CD8-positive, alpha-beta memory T cell (primary cell): ENCODE measurements at regions not wholly inside any gene's neighbourhood (a gene's known extent, or its start where the extent isn't known, plus 50 kb on each side); places are given as distances from the start of the nearest gene placed in this dataset.

ENCODE experiments used
- CTCF ChIA-PET: fragments of 350-600 bp; sonication (Branson Sonifier 250); formaldehyde crosslinking; loops from one replicate; lab custom pipeline; 2021; ENCODE audit warnings: antibody characterized with exemption; lab: Charles Lee
- POLR2A ChIA-PET: fragments of 350-600 bp; sonication (Branson Sonifier 250); formaldehyde crosslinking; loops from one replicate; lab custom pipeline; 2021; ENCODE audit warnings: antibody characterized with exemption; lab: Charles Lee
- DNase-seq, 5 donors: peaks; one replicate each; pipeline versions ENCODE4 v3.0.0 to v3.0.0-alpha.2; 2020 to 2022; ENCODE audit warnings: mixed read lengths in 1 of 5
- H3K27ac ChIP-seq: one replicate; pipeline ENCODE4 v1.7.0; 2013; ENCODE audit warnings: low read depth, mild to moderate bottlenecking, low read length, moderate library complexity
- H3K27me3 ChIP-seq: 2 replicates; pipeline ENCODE4 v1.7.0; 2013; ENCODE audit warnings: low read length, mild to moderate bottlenecking; ENCODE audit not compliant: insufficient read depth, poor library complexity, severe bottlenecking
- H3K36me3 ChIP-seq: 2 replicates; pipeline ENCODE4 v1.7.0; 2013; ENCODE audit warnings: mild to moderate bottlenecking, low read length, moderate library complexity; ENCODE audit not compliant: insufficient read depth
- H3K4me1 ChIP-seq: 2 replicates; pipeline ENCODE4 v1.7.0; 2013; ENCODE audit warnings: mild to moderate bottlenecking, low read length, moderate library complexity; ENCODE audit not compliant: insufficient read depth
- H3K4me3 ChIP-seq: 2 replicates; pipeline ENCODE4 v1.7.0; 2013; ENCODE audit warnings: mild to moderate bottlenecking, low read length
- H3K9me3 ChIP-seq: 2 replicates; pipeline ENCODE4 v1.7.0; 2013; ENCODE audit warnings: mild to moderate bottlenecking, low read length
- H3K27ac Mint-ChIP-seq, 8 donors: one replicate each; pipeline ENCODE4 v1.8.0; 2020 to 2021; ENCODE audit warnings: mixed read lengths in 8 of 8, mild to moderate bottlenecking in 6 of 8, inconsistent platforms in 3 of 8, moderate library complexity in 3 of 8
- H3K27me3 Mint-ChIP-seq, 2 donors: one replicate each; pipeline ENCODE4 v1.8.0; 2020 to 2021; ENCODE audit warnings: mixed read lengths in 2 of 2, mild to moderate bottlenecking in 1 of 2, moderate library complexity in 1 of 2
- H3K36me3 Mint-ChIP-seq, 3 donors: one replicate each; pipeline ENCODE4 v1.8.0; 2020 to 2021; ENCODE audit warnings: mixed read lengths in 3 of 3, inconsistent platforms in 1 of 3, mild to moderate bottlenecking in 1 of 3
- H3K4me1 Mint-ChIP-seq, 3 donors: one replicate each; pipeline ENCODE4 v1.8.0; 2020 to 2021; ENCODE audit warnings: mixed read lengths in 3 of 3, inconsistent platforms in 1 of 3, mild to moderate bottlenecking in 1 of 3
- H3K4me3 Mint-ChIP-seq, 7 donors: one replicate each; pipeline ENCODE4 v1.8.0; 2020 to 2021; ENCODE audit warnings: mixed read lengths in 7 of 7, mild to moderate bottlenecking in 6 of 7, moderate library complexity in 4 of 7, inconsistent platforms in 2 of 7
- H3K9me3 Mint-ChIP-seq, 5 donors: one replicate each; pipeline ENCODE4 v1.8.0; 2020 to 2022; ENCODE audit warnings: mixed read lengths in 5 of 5, mild to moderate bottlenecking in 3 of 5, moderate library complexity in 2 of 5, inconsistent platforms in 1 of 5

GRCh38 chr2:167607211-167607610 is 640.2 kb downstream of the STK39 start:
- Histone ChIP-seq H3K27ac (no peak overlapping the region), H3K36me3 (no peaks in the 10 kb centered on the region), H3K9me3 (no peaks in the 10 kb centered on the region), H3K4me3 (no peak overlapping the region), H3K4me1 (no peaks in the 10 kb centered on the region), H3K27me3 (no peaks in the 10 kb centered on the region)
- no peaks in the 10 kb centered on the region for H3K36me3 Mint-ChIP-seq
- H3K4me1 Mint-ChIP-seq: no peaks in the 10 kb centered on the region
- no peaks in the 10 kb centered on the region for H3K27me3 Mint-ChIP-seq
- H3K4me3 Mint-ChIP-seq: no peak overlapping the region
- ChIA-PET POLR2A (no interaction called here), CTCF (no interaction called here)
- no peak for DNase-seq
- H3K9me3 Mint-ChIP-seq: peaks cover 0 to 3% (median 0%) of the 10 kb centered on the region in 5 donors
- no peak overlapping the region for H3K27ac Mint-ChIP-seq

- no peak for DNase-seq
- Mint-ChIP-seq H3K4me1 (no peaks in the 10 kb centered on the region), H3K36me3 (no peaks in the 10 kb centered on the region), H3K9me3 (peaks cover 0 to 3% (median 0%) of the 10 kb centered on the region in 5 donors), H3K27ac (no peak overlapping the region), H3K27me3 (no peaks in the 10 kb centered on the region), H3K4me3 (no peak overlapping the region)
- no peaks in the 10 kb centered on the region for H3K36me3 ChIP-seq
- no peaks in the 10 kb centered on the region for H3K9me3 ChIP-seq
- ChIA-PET POLR2A (no interaction called here), CTCF (no interaction called here)
- H3K4me1 ChIP-seq: no peaks in the 10 kb centered on the region
- no peak overlapping the region for H3K4me3 ChIP-seq
- H3K27ac ChIP-seq: no peak overlapping the region
- H3K27me3 ChIP-seq: no peaks in the 10 kb centered on the region
These were observed 645.3 kb downstream of the STK39 start for GRCh38 chr2:167602122-167602521.

- Mint-ChIP-seq H3K9me3 (no peaks in the 10 kb centered on the region), H3K36me3 (no peaks in the 10 kb centered on the region), H3K4me1 (peaks cover 0 to 7% (median 0%) of the 10 kb centered on the region in 3 donors), H3K27me3 (no peaks in the 10 kb centered on the region), H3K27ac (no peak overlapping the region), H3K4me3 (no peak overlapping the region)
- no peak overlapping the region for H3K27ac ChIP-seq
- CTCF ChIA-PET: no interaction called here
- H3K9me3 ChIP-seq: no peaks in the 10 kb centered on the region
- no peaks in the 10 kb centered on the region for H3K4me1 ChIP-seq
- H3K36me3 ChIP-seq: no peaks in the 10 kb centered on the region
- no peaks in the 10 kb centered on the region for H3K27me3 ChIP-seq
- no peak overlapping the region for H3K4me3 ChIP-seq
- DNase-seq: no peak
- POLR2A ChIA-PET: no interaction called here
These were observed 648.2 kb downstream of the STK39 start for GRCh38 chr2:167599219-167599618.

- Mint-ChIP-seq H3K27me3 (no peaks in the 10 kb centered on the region), H3K9me3 (peaks cover 0 to 1% (median 0%) of the 10 kb centered on the region in 5 donors)
- POLR2A ChIA-PET: no interaction called here
These were observed 651.4 kb downstream of the STK39 start for GRCh38 chr2:167595839-167596471.

GRCh38 chr2:167595021-167595420 is 652.4 kb downstream of the STK39 start:
- no peak overlapping the region for H3K4me3 Mint-ChIP-seq
- no peaks in the 10 kb centered on the region for H3K27me3 Mint-ChIP-seq
- ChIA-PET POLR2A (no interaction called here), CTCF (no interaction called here)
- H3K4me1 Mint-ChIP-seq: peaks cover 0 to 7% (median 0%) of the 10 kb centered on the region in 3 donors
- no peak for DNase-seq
- Histone ChIP-seq H3K4me1 (no peaks in the 10 kb centered on the region), H3K36me3 (no peaks in the 10 kb centered on the region), H3K9me3 (no peaks in the 10 kb centered on the region), H3K4me3 (no peak overlapping the region), H3K27ac (no peak overlapping the region), H3K27me3 (no peaks in the 10 kb centered on the region)
- H3K9me3 Mint-ChIP-seq: peaks cover 0 to 2% (median 0%) of the 10 kb centered on the region in 5 donors
- H3K36me3 Mint-ChIP-seq: no peaks in the 10 kb centered on the region
- H3K27ac Mint-ChIP-seq: no peak overlapping the region

More at GRCh38 chr2:167595839-167596471, 651.4 kb downstream of the STK39 start:
- Mint-ChIP-seq H3K4me1 (peaks cover 0 to 7% (median 0%) of the 10 kb centered on the region in 3 donors), H3K27ac (no peak overlapping the region), H3K4me3 (peak overlapping the region in 3 of 7 donors; percentile 43 to 49 (median 45)), H3K36me3 (no peaks in the 10 kb centered on the region)
- DNase-seq: no peak
- Histone ChIP-seq H3K4me1 (no peaks in the 10 kb centered on the region), H3K9me3 (no peaks in the 10 kb centered on the region), H3K27ac (no peak overlapping the region), H3K4me3 (no peak overlapping the region), H3K27me3 (no peaks in the 10 kb centered on the region), H3K36me3 (no peaks in the 10 kb centered on the region)
- CTCF ChIA-PET: interaction anchor here (1.1 kb wide), 1 partner anchor 10 kb away, joined by 3 read pairs; no protein-coding TSS in a partner anchor

- ChIA-PET POLR2A (no interaction called here), CTCF (no interaction called here)
- DNase-seq: no peak
- Histone ChIP-seq H3K4me1 (no peaks in the 10 kb centered on the region), H3K9me3 (no peaks in the 10 kb centered on the region), H3K4me3 (no peak overlapping the region), H3K27ac (no peak overlapping the region), H3K27me3 (no peaks in the 10 kb centered on the region), H3K36me3 (no peaks in the 10 kb centered on the region)
- Mint-ChIP-seq H3K4me3 (no peak overlapping the region), H3K27ac (no peak overlapping the region), H3K36me3 (no peaks in the 10 kb centered on the region), H3K27me3 (no peaks in the 10 kb centered on the region), H3K9me3 (peaks cover 0 to 2% (median 0%) of the 10 kb centered on the region in 5 donors), H3K4me1 (peaks cover 0 to 7% (median 0%) of the 10 kb centered on the region in 3 donors)
These were observed 655.0 kb downstream of the STK39 start for GRCh38 chr2:167592441-167592840.

- POLR2A ChIA-PET: no interaction called here
- H3K4me1 Mint-ChIP-seq: no peaks in the 10 kb centered on the region
- H3K9me3 ChIP-seq: no peaks in the 10 kb centered on the region
- peaks cover 0 to 2% (median 0%) of the 10 kb centered on the region in 5 donors for H3K9me3 Mint-ChIP-seq
- no peak overlapping the region for H3K4me3 Mint-ChIP-seq
- H3K27me3 ChIP-seq: no peaks in the 10 kb centered on the region
- no peak overlapping the region for H3K4me3 ChIP-seq
- CTCF ChIA-PET: no interaction called here
- H3K4me1 ChIP-seq: no peaks in the 10 kb centered on the region
- peak overlapping the region in 1 of 8 donors; percentile 31 for H3K27ac Mint-ChIP-seq
- no peak overlapping the region for H3K27ac ChIP-seq
- no peaks in the 10 kb centered on the region for H3K36me3 Mint-ChIP-seq
- H3K27me3 Mint-ChIP-seq: peaks cover 0 to 5% of the 10 kb centered on the region in 2 donors
- no peak for DNase-seq
- no peaks in the 10 kb centered on the region for H3K36me3 ChIP-seq
These were observed 664.8 kb downstream of the STK39 start for GRCh38 chr2:167582619-167583018.

GRCh38 chr2:167581961-167582574 is 665.3 kb downstream of the STK39 start:
- no peaks in the 10 kb centered on the region for H3K4me1 Mint-ChIP-seq
- DNase-seq: no peak
- no peaks in the 10 kb centered on the region for H3K36me3 Mint-ChIP-seq
- H3K4me1 ChIP-seq: no peaks in the 10 kb centered on the region
- ChIA-PET POLR2A (no interaction called here), CTCF (no interaction called here)
- peaks cover 0 to 5% of the 10 kb centered on the region in 2 donors for H3K27me3 Mint-ChIP-seq
- no peak overlapping the region for H3K27ac Mint-ChIP-seq
- H3K27me3 ChIP-seq: no peaks in the 10 kb centered on the region
- no peaks in the 10 kb centered on the region for H3K36me3 ChIP-seq
- H3K9me3 Mint-ChIP-seq: peaks cover 0 to 2% (median 0%) of the 10 kb centered on the region in 5 donors
- H3K4me3 ChIP-seq: no peak overlapping the region
- no peak overlapping the region for H3K4me3 Mint-ChIP-seq
- no peaks in the 10 kb centered on the region for H3K9me3 ChIP-seq
- H3K27ac ChIP-seq: no peak overlapping the region
